ENCODE measurements at regions not wholly inside any gene's neighbourhood (a gene's known extent, or its start where the extent isn't known, plus 50 kb on each side); places are given as distances from the start of the nearest gene placed in this dataset.

DNA sequence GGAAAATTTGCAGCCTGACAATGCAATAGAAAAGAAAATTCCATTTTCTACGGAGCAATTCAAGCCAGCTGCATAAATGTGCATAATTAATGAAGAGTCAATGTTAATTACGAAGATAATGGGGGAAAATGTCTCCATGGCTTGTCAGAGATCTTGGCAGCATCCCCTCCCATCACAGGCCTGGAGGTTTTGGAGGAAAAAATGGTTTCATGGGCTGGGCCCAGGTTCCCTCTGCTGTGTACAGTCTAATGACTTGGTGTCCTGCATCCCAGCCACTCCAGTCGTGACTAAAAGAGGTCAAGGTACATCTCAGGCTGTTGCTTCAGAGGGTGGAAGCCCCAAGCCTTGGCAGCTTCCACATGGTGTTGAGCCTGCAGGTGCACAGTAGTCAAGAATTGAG lies 779.7 kb downstream of the DCDC2C start:
- no peak for DNase-seq (ENCODE audit: low read depth)
- no peak for TF ChIP-seq CTCF (IDR thresholded peaks at IDR 0.05; ENCODE audit: insufficient read depth, low read length)

GRCh38 chr2:4486971-4487370 lies 783.6 kb downstream of the DCDC2C start:
- H3K4me3 ChIP-seq (ENCODE audit: low read depth, low read length), result no peak overlapping the region
- TF ChIP-seq CTCF (IDR thresholded peaks at IDR 0.05; ENCODE audit: insufficient read depth, low read length), result no peak
- DNase-seq (ENCODE audit: low read depth), result no peak

More for the DNA sequence above, 779.7 kb downstream of the DCDC2C start:
- H3K4me3 ChIP-seq (ENCODE audit: low read depth, low read length), result no peak overlapping the region

GRCh38 chr2:4499316-4500030 lies 796.1 kb downstream of the DCDC2C start:
- no peak overlapping the region for H3K4me3 ChIP-seq (ENCODE audit: low read depth, low read length)
- no peak for TF ChIP-seq CTCF (IDR thresholded peaks at IDR 0.05; ENCODE audit: insufficient read depth, low read length)
- no peak for DNase-seq (ENCODE audit: low read depth)

GRCh38 chr2:4501525-4501924 lies 798.1 kb downstream of the DCDC2C start:
- no peak for DNase-seq (ENCODE audit: low read depth)
- TF ChIP-seq CTCF (IDR thresholded peaks at IDR 0.05; ENCODE audit: insufficient read depth, low read length), result no peak
- no peak overlapping the region for H3K4me3 ChIP-seq (ENCODE audit: low read depth, low read length)

GRCh38 chr2:4502230-4502843 lies 799.0 kb downstream of the DCDC2C start:
- DNase-seq (ENCODE audit: low read depth), result no peak
- TF ChIP-seq CTCF (IDR thresholded peaks at IDR 0.05; ENCODE audit: insufficient read depth, low read length), result no peak
- no peak overlapping the region for H3K4me3 ChIP-seq (ENCODE audit: low read depth, low read length)

GRCh38 chr2:4507661-4508060 lies 804.3 kb downstream of the DCDC2C start:
- H3K4me3 ChIP-seq (ENCODE audit: low read depth, low read length), result no peak overlapping the region
- TF ChIP-seq CTCF (IDR thresholded peaks at IDR 0.05; ENCODE audit: insufficient read depth, low read length), result no peak
- DNase-seq (ENCODE audit: low read depth), result no peak
